ENCODE measurements at regions not wholly inside any gene's neighbourhood (a gene's known extent, or its start where the extent isn't known, plus 50 kb on each side); places are given as distances from the start of the nearest gene placed in this dataset.
A peak's percentile ranks its signal among the peaks of the same experiment; 100 is the strongest.

GRCh38 chr5:115378754-115379153, 82.3 kb upstream of the CCDC112 start:
- BruUV-seq (replicated peaks) = no TSS peak
- H3K9me3 ChIP-seq (ENCODE audit: low read length) = no peaks in the 10 kb centered on the region
- no peak overlapping the region for H3K4me3 ChIP-seq (ENCODE audit: low read length)
- ATAC-seq (no peak), DNase-seq (no peak)
- ChIA-PET POLR2A (ENCODE audit: unreplicated experiment) (no interaction called here), CTCF (no interaction called here)
- no peaks in the 10 kb centered on the region for H3F3A ChIP-seq (ENCODE audit: low read length, unreplicated experiment)
- no peaks in the 10 kb centered on the region for H3K27me3 ChIP-seq (ENCODE audit: low read length)
- H4K20me1 ChIP-seq (ENCODE audit: low read length) = no peaks in the 10 kb centered on the region
- H3K4me2 ChIP-seq (ENCODE audit: low read length) = no peak overlapping the region
- no peak for TF ChIP-seq EZH2 (IDR thresholded peaks at IDR 0.05; ENCODE audit: low read length, unreplicated experiment)
- TF ChIP-seq CTCF (conservative IDR thresholded peaks at IDR 0.05; ENCODE audit: low read depth, low read length) = no peak
- no peak for TF ChIP-seq EZH2phosphoT487 (IDR thresholded peaks at IDR 0.05; ENCODE audit: borderline replicate concordance, low read length)
- no peaks in the 10 kb centered on the region for H3K36me3 ChIP-seq (ENCODE audit: low read depth, low read length)
- no peak overlapping the region for H3K27ac ChIP-seq (ENCODE audit: low read length)
- peaks cover 29% of the 10 kb centered on the region for H3K4me1 ChIP-seq (ENCODE audit: insufficient read depth, low read length)
- H3K9ac ChIP-seq (ENCODE audit: low read length) = no peak overlapping the region
- intact Hi-C loops (cut with micrococcal nuclease) = loop anchor here (5.0 kb wide), 2 partner anchors 49 to 164 kb away; partner anchors contain the start of gene FEM1C
- no peaks in the 10 kb centered on the region for H3K9me2 ChIP-seq (replicated peaks; ENCODE audit: low read length)
- no peaks in the 10 kb centered on the region for H3K79me2 ChIP-seq (ENCODE audit: low read length)
- H2AFZ ChIP-seq (ENCODE audit: low read length) = no peak overlapping the region

GRCh38 chr5:115377468-115378217, 81.2 kb upstream of the CCDC112 start:
- Histone ChIP-seq H4K20me1 (ENCODE audit: low read length) (no peaks in the 10 kb centered on the region), H2AFZ (ENCODE audit: low read length) (no peak overlapping the region), H3K4me1 (ENCODE audit: insufficient read depth, low read length) (peaks cover 29% of the 10 kb centered on the region), H3K4me2 (ENCODE audit: low read length) (peak overlapping the region; percentile 65), H3K36me3 (ENCODE audit: low read depth, low read length) (no peaks in the 10 kb centered on the region), H3K79me2 (ENCODE audit: low read length) (no peaks in the 10 kb centered on the region), H3K4me3 (ENCODE audit: low read length) (peak overlapping the region; percentile 9; the same call in 1 of the 2 replicates), H3K9me2 (replicated peaks; ENCODE audit: low read length) (no peaks in the 10 kb centered on the region), H3K27ac (ENCODE audit: low read length) (peak overlapping the region; percentile 41), H3K27me3 (ENCODE audit: low read length) (no peaks in the 10 kb centered on the region), H3K9me3 (ENCODE audit: low read length) (no peaks in the 10 kb centered on the region), H3F3A (ENCODE audit: low read length, unreplicated experiment) (no peaks in the 10 kb centered on the region), H3K9ac (ENCODE audit: low read length) (no peak overlapping the region)
- POLR2A ChIA-PET (ENCODE audit: unreplicated experiment) = interaction anchor here (0.6 kb wide), 1 partner anchor 117 kb away, joined by 5 read pairs; no protein-coding TSS in a partner anchor
- DNase-seq (peak; percentile 86), ATAC-seq (peak; percentile 88)
- intact Hi-C loops (cut with micrococcal nuclease) = loop anchor here (2.0 to 5.0 kb wide), 5 partner anchors 50 to 209 kb away; partner anchors contain the start of gene FEM1C
- TF ChIP-seq CTCF (conservative IDR thresholded peaks at IDR 0.05; ENCODE audit: low read depth, low read length) (peak; percentile 28; the same call in 1 of the 2 replicates), EZH2phosphoT487 (IDR thresholded peaks at IDR 0.05; ENCODE audit: borderline replicate concordance, low read length) (no peak), EZH2 (IDR thresholded peaks at IDR 0.05; ENCODE audit: low read length, unreplicated experiment) (no peak)
- CTCF ChIA-PET = interaction anchor here (0.5 to 0.9 kb wide), 2 partner anchors 38 to 195 kb away, joined by 3 to 5 read pairs; no protein-coding TSS in a partner anchor
- no TSS peak for BruUV-seq (replicated peaks)

- no peak for ATAC-seq
- ChIA-PET POLR2A (ENCODE audit: unreplicated experiment) (no interaction called here), CTCF (no interaction called here)
- H3K27ac ChIP-seq (ENCODE audit: low read length) = no peak overlapping the region
- H3K4me2 ChIP-seq (ENCODE audit: low read length) = no peak overlapping the region
- H3K4me3 ChIP-seq (ENCODE audit: low read length) = no peak overlapping the region
- H3K36me3 ChIP-seq (ENCODE audit: low read depth, low read length) = no peaks in the 10 kb centered on the region
- H3K79me2 ChIP-seq (ENCODE audit: low read length) = no peaks in the 10 kb centered on the region
- H3F3A ChIP-seq (ENCODE audit: low read length, unreplicated experiment) = no peaks in the 10 kb centered on the region
- H3K9me3 ChIP-seq (ENCODE audit: low read length) = no peaks in the 10 kb centered on the region
- intact Hi-C loops (cut with micrococcal nuclease) = loop anchor here (2.0 to 5.0 kb wide), 5 partner anchors 51 to 211 kb away; partner anchors contain the start of gene FEM1C
- no peak overlapping the region for H3K9ac ChIP-seq (ENCODE audit: low read length)
- H3K4me1 ChIP-seq (ENCODE audit: insufficient read depth, low read length) = peaks cover 39% of the 10 kb centered on the region
- no peaks in the 10 kb centered on the region for H4K20me1 ChIP-seq (ENCODE audit: low read length)
- H3K9me2 ChIP-seq (replicated peaks; ENCODE audit: low read length) = no peaks in the 10 kb centered on the region
- no TSS peak for BruUV-seq (replicated peaks)
- no peak for DNase-seq
- no peaks in the 10 kb centered on the region for H3K27me3 ChIP-seq (ENCODE audit: low read length)
- TF ChIP-seq EZH2phosphoT487 (IDR thresholded peaks at IDR 0.05; ENCODE audit: borderline replicate concordance, low read length) (no peak), EZH2 (IDR thresholded peaks at IDR 0.05; ENCODE audit: low read length, unreplicated experiment) (no peak), CTCF (conservative IDR thresholded peaks at IDR 0.05; ENCODE audit: low read depth, low read length) (no peak)
- no peak overlapping the region for H2AFZ ChIP-seq (ENCODE audit: low read length)
Measured at GRCh38 chr5:115375893-115376292, 79.4 kb upstream of the CCDC112 start.
